PC-9 (cell line): ENCODE measurements at regions not wholly inside any gene's neighbourhood (a gene's known extent, or its start where the extent isn't known, plus 50 kb on each side); places are given as distances from the start of the nearest gene placed in this dataset.
"Not testable (repeated sequence)": the region's sequence is repeated elsewhere in the genome, so short reads cannot be mapped to it uniquely, and the experiment has no call there.

Experiments used
- CTCF ChIP-seq: fragments of 200-600 bp; sonication (generic); conservative IDR thresholded peaks from 2 replicates; pipeline ENCODE4 v1.6.1; 2017; ENCODE audit warnings: mixed run types, antibody characterized with exemption, mild to moderate bottlenecking, moderate library complexity
- EZH2 ChIP-seq: fragments of 200-600 bp; sonication (generic); IDR thresholded peaks from 2 replicates; pipeline ENCODE4 v1.8.0; 2017; ENCODE audit warnings: antibody characterized with exemption, low read depth

GRCh38 chr7:138397071-138397433, 63.0 kb upstream of the TRIM24 start:
- not testable (repeated sequence) for TF ChIP-seq CTCF, EZH2
